Stimulated activated naive CD4-positive, alpha-beta T cell treated with Interleukin-2 at 50 U/mL for 16 hours (primary cell): ENCODE measurements at regions not wholly inside any gene's neighbourhood (a gene's known extent, or its start where the extent isn't known, plus 50 kb on each side); places are given as distances from the start of the nearest gene placed in this dataset.
A peak's percentile ranks its signal among the peaks of the same experiment; 100 is the strongest.
"Not testable (repeated sequence)": the region's sequence is repeated elsewhere in the genome, so short reads cannot be mapped to it uniquely, and the experiment has no call there.

Experiments used
- DNase-seq: peaks from one replicate; lab custom pipeline; 2025; lab: John Stamatoyannopoulos, UW

DNA sequence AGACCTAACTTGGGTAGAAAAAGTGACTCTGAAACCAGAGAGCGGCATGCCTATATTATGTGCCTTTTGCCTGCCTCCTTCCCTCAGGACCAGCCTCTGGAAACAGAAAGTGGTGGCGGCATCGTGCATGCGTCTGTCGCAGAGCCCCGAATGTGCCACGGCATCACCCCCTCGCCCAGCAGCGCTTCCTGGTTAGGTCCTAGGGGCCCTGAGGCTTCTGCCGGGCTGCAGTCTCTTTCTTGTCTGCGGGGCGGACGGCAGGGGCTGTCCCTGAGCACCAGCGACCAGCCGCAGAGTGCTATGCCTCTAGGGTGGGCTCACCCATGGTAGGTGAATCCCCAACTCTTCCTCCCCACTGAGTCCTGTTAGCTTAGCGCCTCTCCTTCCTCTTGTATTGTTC, 68.7 kb downstream of the VSIG4 start:
- no peak for DNase-seq

DNA sequence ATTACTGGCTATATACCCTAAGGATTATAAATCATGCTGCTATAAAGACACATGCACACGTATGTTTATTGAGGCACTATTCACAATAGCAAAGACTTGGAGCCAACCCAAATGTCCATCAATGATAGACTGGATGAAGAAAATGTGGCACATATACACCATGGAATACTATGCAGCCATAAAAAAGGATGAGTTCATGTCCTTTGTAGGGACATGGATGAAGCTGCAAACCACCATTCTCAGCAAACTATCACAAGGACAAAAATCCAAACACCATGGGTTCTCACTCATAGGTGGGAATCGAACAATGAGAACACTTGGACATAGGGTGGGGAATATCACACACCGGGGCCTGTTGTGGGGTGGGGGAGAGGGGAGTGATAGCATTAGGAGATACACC, 72.7 kb downstream of the VSIG4 start:
- not testable (repeated sequence) for DNase-seq

DNA sequence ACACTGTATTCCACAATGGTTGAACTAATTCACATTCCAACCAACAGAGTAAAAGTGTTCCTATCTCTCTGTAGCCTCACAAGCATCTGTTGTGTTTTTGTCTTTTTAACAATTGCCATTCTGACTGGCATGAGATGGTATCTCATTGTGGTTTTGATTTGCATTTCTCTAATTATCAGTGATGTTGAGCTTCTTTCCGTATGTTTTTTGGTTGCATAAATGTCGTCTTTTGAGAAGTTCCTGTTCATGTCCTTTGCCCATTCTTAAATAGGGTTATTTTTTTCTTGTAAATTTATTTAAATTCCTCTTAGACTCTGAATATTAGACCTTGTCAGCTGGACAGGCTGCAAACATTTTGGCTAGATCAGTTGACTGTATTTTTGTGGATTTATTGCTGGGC, 78.2 kb downstream of the VSIG4 start:
- no peak for DNase-seq

DNA sequence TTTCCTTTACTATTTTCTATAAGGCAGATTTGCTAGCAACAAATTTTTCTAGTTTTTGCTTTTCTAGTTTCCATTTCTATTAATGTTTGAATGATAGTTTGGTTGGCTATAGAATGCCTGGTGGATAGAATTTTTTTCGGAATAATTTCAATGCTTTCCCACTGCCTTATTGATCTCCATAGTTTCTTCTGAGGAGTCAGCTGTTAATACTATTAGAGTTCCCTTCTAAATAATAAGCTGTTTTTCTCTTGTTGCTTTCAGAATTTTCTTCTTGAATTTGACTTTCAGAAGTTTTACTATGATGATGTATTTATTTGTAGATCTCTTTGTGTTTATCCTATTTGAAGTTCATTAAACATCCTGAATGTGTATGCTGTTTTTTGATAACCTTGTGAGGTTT, 91.8 kb downstream of the VSIG4 start:
- no peak for DNase-seq

DNA sequence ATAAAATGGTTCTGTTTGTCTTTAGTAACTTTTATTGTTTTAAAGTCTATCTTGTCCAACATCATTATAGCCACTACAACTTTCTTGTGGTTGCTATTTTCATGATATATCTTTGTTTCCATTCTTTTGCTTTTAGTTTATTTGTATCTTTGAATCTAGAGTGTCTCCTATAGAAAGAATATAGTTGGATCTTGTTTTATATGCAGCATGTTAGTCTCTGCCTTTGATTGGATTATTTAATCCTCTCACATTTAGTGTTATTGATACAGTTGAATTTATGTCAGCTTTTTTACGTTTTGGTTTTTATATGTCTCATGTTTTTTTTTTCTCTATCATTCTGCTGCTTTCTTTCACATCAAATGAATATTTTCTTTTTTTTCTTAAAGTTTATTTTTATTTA, 98.1 kb downstream of the VSIG4 start:
- no peak for DNase-seq

DNA sequence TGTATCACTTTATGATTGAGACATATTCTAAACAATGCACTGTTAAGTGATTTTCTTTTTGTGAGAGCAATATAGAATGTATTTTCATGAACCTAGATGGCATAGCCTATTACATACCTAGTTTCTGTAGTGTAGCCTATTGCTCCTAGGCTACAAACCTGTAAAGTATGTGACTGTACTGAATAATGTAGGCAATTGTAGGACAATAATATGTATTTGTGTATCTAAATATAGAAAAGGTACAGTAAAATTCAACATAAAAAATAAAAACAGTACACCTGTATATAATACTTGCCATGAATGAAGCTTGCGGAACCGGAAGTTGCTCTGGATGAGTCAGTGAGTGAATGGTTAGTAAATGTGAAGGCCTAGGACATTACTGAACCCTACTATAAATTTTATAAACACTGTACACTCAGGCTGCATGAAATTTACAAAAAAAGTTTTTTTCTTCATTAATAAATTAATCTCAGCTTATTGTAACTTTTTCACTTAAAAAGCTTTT, 106.7 kb downstream of the VSIG4 start:
- no peak for DNase-seq

DNA sequence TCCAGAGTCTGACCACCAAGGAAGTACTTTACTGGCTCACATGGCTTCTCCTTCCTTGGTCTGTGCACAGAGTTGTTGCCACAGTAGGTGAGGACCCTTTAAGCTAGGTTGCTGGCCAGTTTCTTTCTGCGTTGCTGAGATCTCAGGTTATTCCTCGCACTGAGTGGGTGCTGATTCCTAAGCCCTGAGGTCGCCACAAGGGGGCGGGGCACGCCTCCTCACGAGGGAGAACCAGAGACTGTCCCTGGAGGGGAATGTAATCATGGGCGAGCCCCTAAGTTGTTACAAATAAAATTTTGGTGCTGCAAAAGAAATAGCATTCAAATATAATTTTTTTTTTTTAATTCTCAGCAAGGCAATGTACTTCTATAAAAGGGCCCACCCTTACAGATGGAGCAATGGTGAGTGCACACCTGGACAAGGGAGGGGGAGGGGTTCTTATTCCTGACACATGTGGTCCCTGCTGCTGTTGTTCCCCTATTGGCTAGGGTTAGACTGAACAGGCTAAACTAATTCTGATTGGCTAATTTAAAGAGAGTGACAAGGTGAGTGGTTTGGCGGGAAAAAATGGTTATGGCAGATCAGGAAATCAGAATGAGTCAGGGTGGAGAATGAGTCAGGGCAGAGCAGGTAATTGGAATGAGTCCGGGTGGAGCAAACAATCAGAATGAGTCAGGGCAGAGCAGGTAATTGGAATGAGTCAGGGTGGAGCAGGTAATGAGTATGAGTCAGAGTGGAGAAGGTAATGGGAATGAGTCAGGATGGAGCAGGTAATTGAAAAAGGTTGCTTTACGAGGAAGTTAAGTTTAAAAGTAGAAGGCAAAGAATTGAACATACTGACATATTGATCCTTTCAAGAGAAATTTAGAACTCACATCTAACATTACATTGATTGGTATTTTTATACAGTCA, 107.5 kb downstream of the VSIG4 start:
- DNase-seq: peak; percentile 18

DNA sequence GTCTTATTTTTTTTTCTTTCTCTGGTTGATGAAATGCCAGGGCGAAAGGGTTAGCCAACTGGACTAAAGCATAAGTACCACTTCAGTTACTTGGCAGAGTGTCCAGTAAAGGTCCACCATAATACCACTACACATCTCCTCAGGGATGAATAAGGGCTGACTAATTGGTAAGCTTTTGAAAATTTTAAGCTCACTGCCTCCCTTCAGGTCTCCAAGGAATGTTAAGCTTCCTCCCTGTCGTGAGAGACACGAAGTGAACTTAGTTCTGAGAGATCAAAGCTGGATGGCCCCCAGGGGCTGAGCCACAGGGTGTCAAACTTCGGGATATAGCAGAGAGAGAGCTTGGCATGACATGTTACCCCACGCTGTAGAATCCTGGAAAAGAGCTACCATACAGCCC, 111.4 kb downstream of the VSIG4 start:
- DNase-seq: no peak

DNA sequence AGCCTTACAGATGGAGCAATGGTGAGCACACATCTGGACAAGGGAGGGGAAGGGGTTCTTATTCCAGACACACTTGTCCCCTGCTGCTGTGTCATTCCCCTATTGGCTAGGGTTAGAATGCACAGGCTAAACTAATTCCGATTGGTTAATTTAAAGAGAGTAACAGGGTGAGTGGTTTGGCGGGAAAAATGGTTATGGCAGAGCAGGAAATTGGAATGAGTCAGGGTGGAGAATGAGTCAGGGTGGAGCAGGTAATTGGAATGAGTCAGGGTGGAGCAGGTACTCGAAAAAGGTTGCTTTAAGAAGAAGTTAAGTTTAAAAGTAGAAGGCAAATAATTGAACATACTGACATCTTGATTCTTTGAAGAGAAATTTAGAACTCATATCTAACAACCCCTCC, 112.5 kb downstream of the VSIG4 start:
- DNase-seq: not testable (repeated sequence)

DNA sequence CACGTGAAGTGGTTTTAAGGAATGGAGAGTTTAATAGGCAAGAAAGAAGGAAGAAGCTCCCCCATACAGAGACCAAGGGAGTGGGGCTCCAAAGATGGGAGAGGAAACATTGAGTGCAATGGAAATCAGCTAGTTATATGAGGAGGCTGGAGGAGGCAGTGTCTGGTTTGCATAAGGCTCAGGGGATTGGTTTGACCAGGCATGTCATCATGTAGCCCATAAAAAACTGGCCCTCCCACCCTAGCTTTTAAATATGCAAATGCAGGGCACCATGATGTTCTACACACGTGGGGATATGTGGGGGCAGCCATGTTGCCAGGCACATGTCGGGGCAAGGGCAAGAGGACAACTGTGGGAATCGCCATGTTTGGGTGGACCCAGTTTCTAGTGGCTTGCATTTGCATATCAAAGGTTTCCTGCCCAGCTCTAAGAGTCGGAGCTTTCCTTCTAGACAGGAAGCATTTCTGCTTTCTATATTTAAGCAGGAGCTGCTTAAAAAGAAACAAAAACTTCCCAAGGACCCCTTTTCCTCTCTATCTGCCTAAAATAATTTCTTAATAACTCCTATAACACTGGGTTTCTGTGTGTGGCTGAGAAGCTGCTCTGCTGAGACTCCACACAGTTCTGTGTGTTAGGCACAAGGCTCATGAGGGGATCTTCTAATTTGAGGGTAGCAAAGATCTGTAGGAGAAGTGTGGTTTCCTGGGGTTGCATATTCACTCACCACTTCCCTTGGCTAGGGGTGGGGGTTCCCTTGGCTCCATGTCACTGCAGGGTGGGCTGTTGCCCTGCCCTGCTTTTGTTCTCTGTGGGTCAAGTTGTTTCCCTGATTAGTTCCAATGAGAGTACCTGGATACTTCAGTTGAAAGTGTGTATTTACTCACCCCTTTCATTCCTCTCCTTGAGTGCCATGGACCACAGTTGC, 113.5 kb downstream of the VSIG4 start:
- DNase-seq: peak; percentile 18

DNA sequence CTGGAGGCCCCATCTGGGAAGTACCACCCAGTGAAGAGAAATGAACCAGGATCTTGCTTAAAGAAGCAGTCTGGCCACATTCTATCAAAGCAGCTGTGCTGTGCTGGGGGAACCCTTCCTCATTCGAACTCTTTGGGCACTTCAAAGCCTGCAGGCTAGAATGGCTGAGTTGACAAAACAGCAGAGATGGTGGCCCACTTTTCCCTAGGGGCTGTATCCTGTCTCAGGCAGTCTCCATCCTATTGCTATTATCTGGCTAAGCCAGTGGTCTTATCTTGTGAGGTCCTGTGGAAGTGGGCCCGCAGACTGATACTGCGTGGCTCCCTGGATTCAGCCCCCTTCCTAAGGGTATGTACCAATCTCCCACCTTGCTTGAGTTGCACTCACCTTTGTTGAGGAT, 114.3 kb downstream of the VSIG4 start:
- no peak for DNase-seq

DNA sequence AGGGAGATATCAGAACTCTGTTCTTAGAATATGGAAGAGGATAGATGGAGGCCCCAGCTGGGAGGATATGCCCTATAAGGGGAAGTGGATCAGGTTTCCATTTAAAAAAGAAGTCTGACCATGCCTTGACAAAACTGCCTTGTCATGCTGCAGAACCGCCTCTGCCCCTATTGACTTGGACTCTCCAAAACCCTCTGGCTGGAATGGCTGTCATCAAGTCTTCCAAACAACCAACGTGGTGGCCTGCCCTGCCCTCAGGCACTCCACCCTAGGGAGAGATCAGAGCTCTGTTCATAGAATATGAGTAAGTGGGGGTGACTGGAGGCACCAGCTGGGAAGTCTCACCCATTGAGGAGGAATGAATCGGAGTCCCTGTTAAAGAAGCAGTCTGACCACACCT, 114.9 kb downstream of the VSIG4 start:
- DNase-seq: no peak

DNA sequence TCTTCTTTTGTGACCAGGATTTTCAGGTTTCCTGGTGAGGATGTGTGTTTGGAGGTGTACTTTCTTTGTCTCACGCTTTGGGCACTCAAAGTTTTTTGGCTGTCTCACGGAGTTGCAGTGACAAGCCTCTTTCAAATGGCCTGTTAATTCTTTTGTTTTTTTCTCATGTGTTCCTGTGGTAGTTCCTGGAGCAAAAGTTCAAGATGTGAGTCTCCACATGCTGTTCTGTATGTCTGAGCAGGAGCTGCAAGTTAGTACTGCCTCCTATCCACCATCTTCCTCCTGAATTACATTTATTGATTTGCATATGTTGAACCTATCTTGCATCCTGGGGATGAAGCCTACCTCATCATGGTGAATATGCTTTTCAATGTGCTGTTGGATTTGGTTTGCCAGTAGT, 118.5 kb downstream of the VSIG4 start:
- no peak for DNase-seq

DNA sequence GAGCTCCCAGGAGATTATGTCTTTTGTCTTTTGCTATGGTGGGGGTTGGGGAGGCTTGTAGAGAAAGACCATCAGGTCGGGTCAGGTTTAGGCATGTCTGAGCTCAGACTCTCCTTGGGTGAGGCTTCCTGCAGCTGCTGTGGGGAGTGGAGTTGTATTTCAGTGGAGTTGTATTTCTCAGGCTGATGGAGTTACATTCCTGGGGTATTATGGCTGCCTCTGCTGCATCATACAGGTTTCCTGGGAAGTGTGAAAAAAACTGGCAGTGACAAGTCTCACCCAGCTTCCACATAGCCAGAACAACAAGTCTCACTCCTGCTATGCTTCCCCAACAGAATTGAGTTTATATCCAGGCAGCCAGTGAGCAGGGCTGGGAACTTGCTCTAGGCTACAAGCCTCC, 119.3 kb downstream of the VSIG4 start:
- DNase-seq: no peak

DNA sequence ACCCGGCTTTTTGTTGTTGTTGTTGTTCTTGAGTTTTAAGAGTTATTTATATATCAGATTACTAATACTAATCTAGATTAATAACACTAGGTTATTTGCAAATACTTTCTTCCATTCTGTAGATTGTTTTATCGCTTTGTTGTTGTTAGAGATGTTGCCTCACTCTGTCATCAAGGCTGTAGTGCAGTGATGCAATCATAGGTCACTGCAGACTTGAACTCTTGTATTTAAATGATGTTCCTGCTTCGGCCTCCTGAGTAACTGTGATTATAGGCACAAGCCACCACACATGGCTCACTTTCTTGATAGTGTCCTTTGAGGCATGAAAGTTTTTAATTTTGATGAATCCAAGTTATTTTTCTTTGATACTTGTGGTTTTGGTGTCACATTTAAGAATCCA, 129.0 kb downstream of the VSIG4 start:
- DNase-seq: no peak

DNA sequence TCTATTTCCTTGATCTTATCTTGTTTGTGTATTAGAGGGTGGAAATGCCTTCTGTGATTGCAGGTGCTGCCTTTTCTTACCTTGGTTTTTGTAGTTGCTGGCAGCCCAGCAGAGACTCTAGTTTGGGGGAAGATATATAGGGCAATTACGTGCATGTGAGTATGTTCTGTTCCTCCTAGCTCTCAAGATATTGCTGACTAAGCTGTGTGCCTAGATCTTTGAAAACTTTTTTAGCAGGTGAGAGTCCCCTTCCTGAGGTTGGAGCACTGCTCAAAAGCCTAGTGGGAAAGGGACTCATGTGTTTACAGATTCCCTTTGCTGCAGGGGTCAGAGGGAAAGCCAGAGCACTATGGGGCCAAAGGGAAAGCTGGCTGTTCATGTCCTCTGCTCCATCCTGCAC, 136.1 kb downstream of the VSIG4 start:
- DNase-seq: no peak

DNA sequence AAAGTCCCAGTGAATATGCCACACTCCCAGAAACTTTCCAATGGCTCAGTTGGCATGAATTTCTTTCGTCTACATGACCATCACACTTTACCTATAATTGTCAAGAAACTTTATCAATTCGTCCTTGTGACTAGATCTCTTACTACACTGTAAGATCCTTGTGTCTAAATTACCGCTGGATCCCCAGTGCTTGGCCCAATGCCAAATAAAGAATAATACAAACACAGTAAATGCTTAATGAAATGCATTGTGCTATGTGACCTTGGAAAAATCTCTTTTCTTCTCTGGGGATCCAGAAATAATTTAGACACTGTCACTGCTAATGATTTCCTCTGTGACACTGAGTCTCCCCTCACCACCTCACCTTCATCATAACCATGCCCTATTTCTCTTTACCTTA, 137.9 kb downstream of the VSIG4 start:
- no peak for DNase-seq

DNA sequence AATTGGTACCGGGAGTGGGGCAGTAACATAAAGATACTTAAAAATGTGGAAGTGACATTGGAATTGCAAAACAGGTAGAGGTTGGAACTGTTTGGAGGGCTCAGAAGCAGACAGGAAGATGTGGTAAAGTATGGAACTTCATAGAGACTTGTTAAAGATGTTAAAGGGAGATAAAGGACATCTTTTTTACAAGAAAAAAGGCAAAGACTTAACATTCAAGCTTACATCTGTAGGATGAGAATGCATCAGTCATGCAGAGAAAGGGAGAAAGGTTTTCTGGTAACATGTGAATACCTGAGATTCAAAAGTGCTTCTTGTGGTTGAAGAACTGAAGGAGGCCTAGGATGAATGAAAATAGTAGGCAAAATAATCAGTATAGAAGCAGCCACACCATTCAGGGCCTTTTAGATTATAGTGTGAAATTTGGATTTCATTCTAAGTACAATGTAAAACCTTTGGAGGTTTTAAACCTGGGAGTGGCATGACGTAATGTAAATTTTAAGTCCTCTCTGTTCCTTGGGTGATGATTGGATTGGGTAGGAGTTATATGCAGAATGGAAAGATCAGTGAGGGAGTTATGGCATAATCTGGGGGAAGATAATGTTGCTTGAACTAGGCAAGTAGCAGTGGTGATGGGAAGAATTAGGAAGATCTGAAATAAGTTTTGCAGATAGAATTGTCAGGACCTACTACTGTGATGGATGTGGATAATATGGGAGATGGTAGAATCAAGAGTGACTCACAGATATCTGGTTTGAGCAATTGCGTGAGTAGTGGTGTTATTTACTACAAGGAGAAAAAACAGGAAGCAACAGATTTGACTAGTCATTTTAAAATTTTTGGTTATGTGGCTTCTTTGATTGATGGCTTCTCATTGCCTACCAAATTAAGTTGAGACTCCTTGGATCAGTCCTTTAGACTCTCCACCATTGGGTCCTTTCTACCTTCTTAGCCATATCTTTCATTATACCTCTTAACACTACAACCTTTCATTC, 138.7 kb downstream of the VSIG4 start:
- no peak for DNase-seq

DNA sequence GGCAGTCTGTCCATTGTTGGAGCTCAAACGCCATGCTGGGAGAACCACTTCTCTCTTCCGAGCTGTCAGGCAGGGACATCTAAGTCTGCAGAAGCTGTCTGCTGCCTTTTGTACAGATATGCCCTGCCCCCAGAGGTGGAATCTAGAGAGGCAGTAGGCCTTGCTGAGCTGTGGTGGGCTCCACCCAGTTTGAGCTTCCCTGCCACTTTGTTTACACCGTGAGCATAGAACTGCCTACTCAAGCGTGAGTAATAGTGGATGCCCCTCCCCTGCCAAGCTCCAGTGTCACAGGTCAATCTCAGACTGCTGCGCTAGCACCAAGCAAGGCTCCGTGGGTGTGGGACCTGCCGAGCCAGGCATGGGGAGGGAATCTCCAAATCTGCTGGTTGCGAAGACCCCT, 145.7 kb downstream of the VSIG4 start:
- no peak for DNase-seq

DNA sequence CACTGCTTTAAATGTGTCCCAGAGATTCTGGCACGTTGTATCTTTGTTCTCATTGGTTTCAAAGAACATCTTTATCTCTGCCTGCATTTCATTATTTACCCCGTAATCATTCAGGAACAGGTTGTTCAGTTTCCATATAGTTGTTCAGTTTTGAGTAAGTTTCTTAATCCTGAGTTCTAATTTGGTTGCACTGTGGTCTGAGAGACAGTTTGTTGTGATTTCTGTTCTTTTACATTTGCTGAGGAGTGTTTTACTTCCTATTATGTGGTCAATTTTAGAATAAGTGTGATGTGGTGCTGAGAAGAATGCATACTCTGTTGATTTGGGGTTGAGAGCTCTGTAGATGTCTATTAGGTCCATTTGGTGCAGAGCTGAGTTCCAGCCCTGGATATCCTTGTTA, 148.1 kb downstream of the VSIG4 start:
- DNase-seq: not testable (repeated sequence)

DNA sequence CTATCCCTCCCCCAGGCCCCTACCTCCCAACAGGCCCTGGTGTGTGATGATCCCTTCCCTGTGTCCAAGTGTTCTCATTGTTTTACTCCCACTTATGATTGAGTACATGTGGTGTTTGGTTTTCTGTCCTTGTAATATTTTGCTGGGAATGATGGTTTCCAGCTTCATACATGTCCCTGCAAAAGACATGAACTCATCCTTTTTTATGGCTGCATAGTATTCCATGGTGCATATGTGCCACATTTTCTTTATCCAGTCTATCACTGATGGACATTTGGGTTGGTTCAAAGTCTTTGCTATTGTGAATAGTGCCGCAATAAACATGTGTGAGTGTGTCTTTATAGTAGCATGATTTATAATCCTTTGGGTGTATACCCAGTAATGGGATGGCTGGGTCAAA, 151.7 kb downstream of the VSIG4 start:
- not testable (repeated sequence) for DNase-seq

DNA sequence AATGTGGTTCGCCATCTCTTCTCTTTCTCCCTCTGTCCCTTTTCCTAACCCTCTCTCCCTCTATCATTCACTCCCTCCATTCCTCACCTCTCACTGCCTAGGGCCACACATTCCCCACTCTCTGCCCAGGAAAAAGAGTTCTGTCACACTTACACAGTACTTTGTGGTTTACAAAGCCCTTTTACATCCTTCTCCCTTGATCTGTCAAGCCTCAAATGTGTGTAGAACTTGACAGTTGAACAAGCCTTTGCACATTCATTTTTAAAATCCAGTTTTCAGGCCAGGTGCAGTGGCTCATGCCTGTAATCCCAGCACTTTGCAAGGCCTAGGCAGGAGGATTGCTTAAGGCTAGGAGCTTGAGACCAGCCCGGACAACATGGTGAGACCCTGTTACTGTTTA, 156.3 kb downstream of the VSIG4 start:
- no peak for DNase-seq
